GM18909 (cell line): ENCODE measurements at regions not wholly inside any gene's neighbourhood (a gene's known extent, or its start where the extent isn't known, plus 50 kb on each side); places are given as distances from the start of the nearest gene placed in this dataset.
"Not testable (repeated sequence)": the region's sequence is repeated elsewhere in the genome, so short reads cannot be mapped to it uniquely, and the experiment has no call there.

Source experiments
- ATAC-seq: cut with Tn5 transposase; IDR thresholded peaks from one replicate; pipeline ENCODE4 v1.9.1; 2021; ENCODE audit warnings: mild to moderate bottlenecking; ENCODE audit not compliant: unreplicated experiment, poor library complexity

DNA sequence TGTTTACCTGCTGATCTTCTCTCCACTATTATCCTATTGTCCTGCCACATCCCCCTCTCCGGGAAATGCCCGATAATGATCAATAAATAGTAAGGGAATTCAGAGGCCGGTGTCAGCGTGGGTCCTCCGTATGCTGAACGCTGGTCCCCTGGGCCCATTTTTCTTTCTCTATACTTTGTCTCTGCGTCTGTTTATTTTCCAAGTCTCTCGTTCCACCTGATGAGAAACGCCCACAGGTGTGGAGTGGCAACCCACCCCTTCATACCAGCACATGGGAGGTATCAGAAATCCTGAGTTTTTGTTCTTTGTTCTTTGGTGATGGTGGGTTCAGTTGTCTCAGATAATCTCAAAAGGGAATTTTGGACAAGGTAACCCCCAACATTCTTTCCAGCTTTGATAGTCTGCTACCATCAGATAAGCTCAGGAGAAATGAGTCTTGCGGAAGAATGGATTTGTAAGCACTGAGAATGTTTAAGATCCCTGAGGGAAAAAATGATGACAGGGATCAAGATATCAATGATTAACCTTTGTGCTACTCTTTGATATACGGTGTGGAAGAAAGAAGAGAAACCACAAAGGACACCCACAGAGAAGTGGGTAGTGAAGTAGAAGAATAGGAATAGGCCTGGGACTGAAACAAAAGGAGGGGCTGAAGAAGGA lies 117.9 kb downstream of the CEP44 start:
- ATAC-seq, result no peak

DNA sequence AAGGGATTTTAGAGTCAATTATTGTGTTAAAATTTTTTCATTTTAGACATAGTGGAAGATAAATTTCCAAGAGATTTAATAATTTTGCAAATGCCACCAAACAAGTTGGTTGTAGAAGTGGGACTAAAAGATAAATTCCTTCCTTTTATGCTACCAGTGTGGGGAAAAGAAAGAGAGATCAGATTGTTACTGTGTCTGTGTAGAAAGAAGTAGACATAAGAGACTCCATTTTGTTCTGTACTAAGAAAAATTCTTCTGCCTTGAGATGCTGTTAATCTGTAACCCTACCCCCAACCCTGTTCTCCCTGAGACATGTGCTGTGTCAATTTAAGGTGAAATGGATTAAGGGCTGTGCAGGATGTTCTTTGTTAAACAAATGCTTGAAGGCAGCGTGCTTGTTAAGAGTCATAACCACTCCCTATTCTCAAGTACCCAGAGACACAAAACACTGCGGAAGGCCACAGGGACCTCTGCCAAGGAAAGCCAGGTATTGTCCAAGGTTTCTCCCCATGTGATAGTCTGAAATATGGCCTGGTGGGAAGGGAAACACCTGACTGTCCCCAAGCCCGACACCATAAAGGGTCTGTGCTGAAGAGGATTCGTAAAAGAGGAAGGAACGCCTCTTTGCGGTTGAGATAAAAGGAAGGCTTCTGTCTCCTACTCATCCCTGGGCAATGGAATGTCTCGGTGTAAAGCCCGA lies 117.0 kb downstream of the CEP44 start:
- not testable (repeated sequence) for ATAC-seq

DNA sequence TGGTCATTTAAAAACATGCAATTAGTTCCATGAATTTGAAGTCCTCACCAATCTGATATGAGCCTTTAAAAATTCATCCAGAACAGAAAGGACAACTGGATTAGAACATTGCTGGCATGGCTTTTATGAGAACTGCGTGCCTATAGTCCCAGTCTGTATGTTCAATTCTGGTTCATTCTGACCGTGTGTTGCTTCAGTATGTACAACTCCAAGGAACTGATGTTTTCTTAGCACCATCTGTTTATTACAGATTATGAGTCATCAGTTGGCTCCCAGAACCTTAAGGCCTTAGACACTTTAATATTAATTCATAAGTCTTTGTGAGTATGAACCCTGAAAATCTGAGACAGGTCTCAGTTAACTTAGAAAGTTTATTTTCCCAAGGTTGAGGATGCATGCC lies 115.0 kb downstream of the CEP44 start:
- ATAC-seq, result no peak

DNA sequence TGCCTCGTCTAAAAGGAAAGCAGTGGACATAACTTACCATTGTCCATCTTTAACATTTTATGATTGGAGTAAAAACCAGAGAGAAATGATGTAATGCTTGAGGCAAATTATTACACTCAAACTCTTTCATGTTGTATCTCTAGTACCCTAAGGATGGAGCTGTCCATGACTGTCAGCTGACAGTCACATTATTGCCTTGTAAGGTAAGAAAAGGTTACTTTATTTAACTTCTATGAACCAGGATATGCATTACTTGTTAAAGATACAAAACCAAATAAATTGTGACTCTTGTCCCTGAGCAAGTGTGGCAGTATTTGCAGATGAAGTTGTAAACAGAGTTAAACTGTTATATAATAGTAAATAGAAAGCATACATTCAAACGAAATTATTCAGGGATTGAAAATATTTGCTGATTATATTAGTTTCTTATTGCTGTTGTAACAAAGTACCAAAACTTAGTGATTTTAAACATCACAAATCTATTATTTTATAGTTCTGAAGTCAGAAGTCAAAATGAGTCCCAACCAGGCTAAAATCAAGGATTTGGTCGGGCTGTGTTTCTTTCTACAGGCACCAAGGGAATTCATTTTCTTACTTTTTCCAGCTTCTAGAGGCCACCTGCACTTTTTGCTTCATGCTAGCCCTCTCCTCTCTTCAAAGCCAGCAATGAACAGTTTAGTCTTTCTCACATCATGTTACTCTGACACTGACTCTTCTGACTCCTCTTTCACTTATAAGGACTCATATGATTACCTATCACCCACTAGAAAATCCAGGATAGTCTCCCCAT lies 113.8 kb downstream of the CEP44 start:
- ATAC-seq, result no peak

DNA sequence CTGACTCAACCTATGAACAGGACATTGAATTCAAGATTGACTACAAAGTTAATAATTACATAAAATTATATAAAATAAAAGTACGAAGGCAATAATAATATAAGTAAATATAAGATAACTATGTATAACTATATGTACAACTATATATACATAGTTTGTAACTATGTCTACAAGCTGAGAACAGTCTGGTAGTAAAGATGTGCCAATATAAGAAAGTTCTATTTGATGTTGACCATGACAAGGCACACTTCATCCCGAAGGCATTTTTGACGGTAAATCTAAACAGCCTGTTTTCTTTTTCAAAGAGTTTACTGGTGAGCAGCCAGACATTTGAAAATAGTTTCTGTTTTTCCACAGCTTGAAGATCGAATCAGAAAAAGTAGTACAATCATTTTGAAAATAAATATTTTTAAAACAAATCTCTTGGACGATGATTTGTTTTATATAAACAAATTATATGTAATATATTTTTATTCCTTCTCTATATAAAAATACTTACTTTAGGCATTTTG lies 112.9 kb downstream of the CEP44 start:
- ATAC-seq, result no peak

DNA sequence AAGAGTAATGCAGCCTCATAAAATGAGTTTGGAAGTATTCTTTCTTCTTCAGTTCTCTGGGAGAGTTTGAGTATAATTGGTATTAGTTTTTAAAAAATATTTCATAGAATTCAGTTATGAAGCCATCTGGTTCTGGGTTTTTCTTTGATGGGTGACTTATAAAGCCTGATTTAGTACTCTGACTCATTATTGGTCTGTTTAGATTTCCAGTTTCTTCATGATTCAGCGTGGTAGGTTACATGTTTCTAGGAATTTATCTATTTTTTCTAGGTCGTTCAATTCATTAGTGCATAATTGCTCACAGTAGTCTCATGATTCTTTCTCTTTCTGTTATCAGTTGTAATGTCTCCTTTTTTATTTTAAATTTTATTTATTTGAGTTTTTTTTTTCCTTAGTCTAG lies 111.2 kb downstream of the CEP44 start:
- no peak for ATAC-seq

DNA sequence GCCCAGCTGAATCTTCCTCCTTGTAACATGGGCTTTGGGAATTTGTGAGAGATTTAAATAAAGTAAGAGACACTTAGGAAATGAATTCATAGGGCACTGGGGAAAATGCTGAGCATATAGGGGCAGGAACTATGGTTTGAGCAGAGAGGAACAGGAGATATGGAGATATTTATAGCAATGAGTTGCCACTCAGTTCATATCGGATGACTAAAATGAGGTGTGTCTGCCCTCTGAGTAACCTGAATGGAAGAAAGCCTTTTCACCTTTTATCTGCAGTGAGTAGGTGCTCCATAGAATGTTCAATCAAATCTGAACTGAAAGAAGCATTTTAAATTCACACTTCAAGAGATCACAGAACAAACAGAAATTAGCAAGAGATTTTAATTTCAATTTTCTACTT lies 105.7 kb downstream of the CEP44 start:
- ATAC-seq, result no peak

DNA sequence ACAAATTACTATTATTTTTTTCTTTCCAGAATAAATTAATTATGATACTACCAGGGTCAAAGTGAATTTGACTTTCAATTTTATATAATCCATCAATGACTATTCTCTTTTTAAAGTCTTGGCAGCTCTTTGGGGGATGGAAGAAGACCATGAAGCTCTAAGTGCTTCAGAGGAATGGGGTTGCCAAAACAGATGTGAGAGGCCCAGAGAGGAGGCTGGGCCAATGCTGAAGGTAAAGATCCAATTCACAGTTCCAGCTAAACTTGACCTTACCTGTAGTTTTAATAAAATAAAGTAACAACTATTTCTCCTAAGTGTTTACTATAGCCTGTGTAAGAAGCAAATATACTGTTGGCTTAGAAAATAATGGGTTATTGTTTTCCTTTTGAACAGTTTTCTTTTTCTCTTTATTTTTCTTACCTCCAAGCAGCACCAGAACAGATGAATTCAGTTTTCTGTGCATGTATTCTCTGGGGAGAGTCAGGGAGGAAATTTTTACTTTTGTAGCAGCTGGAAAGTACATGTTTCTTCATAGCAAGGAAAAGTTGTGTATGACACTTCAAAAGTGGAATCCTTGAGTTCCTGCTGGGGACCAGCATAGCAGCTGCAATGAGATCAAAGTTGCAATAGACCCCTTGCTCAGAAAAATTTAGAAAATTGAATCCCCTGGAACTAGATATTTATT lies 104.9 kb downstream of the CEP44 start:
- no peak for ATAC-seq

DNA sequence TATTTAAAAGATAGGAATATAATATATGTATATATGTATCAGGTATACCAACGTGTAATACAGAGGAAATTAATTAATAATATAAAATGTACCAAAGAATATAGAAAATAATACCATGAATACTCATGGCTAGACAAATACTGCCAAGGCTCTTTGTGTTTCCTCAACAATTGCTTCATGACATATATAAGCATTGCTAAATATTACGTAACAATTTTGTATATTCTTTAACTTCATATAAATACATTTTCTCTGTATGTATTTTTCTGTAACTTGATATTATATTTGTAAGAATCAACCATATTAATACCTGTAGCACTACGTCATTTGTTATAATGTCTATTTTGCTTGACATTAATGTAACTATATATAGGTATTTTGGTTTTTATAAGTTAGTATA lies 104.0 kb downstream of the CEP44 start:
- no peak for ATAC-seq

DNA sequence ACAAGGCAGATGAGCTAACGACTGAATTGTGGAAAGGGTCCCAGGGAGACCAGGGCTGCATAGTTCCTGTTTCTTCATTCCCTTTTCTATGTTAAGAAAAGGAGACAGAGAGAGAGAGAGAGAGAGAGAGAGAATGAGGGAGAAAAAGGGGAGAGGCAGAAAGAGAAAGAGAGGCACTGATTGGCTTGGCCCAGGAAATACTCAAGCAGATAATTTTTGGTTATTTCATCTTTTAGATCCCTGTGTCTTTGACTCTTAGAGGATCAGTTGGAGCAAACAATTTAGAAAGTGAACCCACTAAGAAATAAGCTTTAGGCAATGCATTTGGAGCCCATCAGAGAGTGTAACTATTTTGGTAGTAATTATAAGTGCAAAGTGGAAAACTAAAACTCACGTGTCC lies 103.4 kb downstream of the CEP44 start:
- no peak for ATAC-seq

DNA sequence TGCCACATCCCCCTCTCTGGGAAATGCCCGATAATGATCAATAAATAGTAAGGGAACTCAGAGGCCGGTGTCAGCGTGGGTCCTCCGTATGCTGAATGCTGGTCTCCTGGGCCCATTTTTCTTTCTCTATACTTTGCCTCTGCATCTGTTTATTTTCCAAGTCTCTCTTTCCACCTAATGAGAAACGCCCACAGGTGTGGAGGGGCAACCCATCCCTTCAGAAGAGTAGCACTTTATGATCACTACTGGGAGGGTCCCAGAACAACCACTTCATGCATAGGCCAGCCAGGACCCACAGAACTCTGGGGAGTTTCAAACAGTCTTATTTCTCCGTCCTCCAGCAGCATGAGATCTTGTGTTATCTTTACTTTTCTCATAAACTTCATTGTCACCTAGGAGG lies 100.1 kb downstream of the CEP44 start:
- no peak for ATAC-seq

DNA sequence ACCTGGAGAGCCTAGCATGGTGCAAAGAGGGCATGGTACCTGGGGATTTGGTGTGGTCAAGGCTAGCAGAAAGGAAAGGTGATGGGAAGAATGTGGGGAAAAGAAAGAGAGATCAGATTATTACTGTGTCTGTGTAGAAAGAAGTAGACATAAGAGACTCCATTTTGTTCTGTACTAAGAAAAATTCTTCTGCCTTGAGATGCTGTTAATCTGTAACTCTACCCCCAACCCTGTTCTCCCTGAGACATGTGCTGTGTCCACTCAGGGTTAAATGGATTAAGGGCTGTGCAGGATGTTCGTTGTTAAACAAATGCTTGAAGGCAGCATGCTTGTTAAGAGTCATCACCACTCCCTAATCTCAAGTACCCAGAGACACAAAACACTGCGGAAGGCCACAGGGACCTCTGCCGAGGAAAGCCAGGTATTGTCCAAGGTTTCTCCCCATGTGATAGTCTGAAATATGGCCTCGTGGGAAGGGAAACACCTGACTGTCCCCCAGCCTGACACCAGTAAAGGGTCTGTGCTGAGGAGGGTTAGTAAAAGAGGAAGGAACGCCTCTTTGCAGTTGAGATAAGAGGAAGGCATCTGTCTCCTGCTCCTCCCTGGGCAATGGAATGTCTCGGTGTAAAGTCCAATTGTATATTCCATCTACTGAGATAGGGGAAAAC lies 99.4 kb downstream of the CEP44 start:
- ATAC-seq, result not testable (repeated sequence)
